ENCODE measurements at regions not wholly inside any gene's neighbourhood (a gene's known extent, or its start where the extent isn't known, plus 50 kb on each side); places are given as distances from the start of the nearest gene placed in this dataset.
A peak's percentile ranks its signal among the peaks of the same experiment; 100 is the strongest.

GRCh38 chr16:85255777-85256176 is 143.5 kb upstream of the CIBAR2 start:
- no peak for FAIRE-seq

DNA sequence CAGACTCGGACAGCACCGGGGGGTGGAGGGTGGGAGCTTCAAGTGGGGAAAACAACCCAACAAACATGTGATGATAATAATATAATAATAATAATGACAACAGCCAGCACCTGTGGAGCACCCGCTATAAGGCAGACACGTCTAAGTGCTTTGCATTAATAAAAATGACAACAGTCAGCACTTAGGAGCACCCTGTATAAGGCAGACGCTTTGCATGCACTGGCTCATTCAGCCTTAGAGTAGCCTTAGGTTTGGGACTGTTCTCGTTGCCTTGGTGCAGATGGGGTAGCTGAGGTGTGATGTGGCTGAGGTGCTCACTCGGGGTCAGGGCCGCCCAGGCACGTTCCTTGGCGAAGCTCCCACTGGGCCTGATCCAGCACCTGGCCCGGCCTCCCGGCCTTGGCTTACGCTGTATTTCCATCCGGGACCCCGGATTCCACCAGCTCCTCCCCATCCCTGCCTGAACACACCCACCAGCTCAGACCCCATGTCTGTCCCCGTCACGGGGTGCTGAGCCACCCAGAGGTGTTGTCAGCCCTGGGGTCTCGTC is 144.0 kb upstream of the CIBAR2 start:
- WGBS, 2 donors: 48 to 53% methylated on average over 18 of the region's 18 CpGs
- ATAC-seq: peak in 1 of 4 donors; percentile 37
- DNase-seq: peak in 2 of 6 donors; percentile 46 to 63
- Histone ChIP-seq H3K4me1 (peaks cover 0 to 3% (median 0%) of the 10 kb centered on the region in 3 donors), H3K27me3 (no peaks in the 10 kb centered on the region), H3K4me3 (no peak overlapping the region), H3K9me3 (no peaks in the 10 kb centered on the region), H3K27ac (no peak overlapping the region), H3K36me3 (no peaks in the 10 kb centered on the region)
- TF ChIP-seq, protein P1, sequence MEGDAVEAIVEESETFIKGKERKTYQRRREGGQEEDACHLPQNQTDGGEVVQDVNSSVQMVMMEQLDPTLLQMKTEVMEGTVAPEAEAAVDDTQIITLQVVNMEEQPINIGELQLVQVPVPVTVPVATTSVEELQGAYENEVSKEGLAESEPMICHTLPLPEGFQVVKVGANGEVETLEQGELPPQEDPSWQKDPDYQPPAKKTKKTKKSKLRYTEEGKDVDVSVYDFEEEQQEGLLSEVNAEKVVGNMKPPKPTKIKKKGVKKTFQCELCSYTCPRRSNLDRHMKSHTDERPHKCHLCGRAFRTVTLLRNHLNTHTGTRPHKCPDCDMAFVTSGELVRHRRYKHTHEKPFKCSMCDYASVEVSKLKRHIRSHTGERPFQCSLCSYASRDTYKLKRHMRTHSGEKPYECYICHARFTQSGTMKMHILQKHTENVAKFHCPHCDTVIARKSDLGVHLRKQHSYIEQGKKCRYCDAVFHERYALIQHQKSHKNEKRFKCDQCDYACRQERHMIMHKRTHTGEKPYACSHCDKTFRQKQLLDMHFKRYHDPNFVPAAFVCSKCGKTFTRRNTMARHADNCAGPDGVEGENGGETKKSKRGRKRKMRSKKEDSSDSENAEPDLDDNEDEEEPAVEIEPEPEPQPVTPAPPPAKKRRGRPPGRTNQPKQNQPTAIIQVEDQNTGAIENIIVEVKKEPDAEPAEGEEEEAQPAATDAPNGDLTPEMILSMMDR (IDR thresholded peaks at IDR 0.05): no peak
- FAIRE-seq: no peak
- intact Hi-C loops (cut with DNase I): loop anchor here in 1 of 3 donors (10.0 kb wide), 1 partner anchor 141 kb away; the partner anchor contains the start of gene CIBAR2

More at GRCh38 chr16:85255777-85256176, 143.5 kb upstream of the CIBAR2 start:
- Histone ChIP-seq H3K27me3 (no peaks in the 10 kb centered on the region), H3K27ac (no peak overlapping the region), H3K4me3 (no peak overlapping the region), H3K4me1 (peaks cover 0 to 3% (median 0%) of the 10 kb centered on the region in 3 donors), H3K9me3 (no peaks in the 10 kb centered on the region), H3K36me3 (no peaks in the 10 kb centered on the region)
- 92 to 95% methylated on average over 10 of the region's 10 CpGs for WGBS, 2 donors
- TF ChIP-seq, protein P1 (IDR thresholded peaks at IDR 0.05): no peak
- ATAC-seq: no peak
- no peak for DNase-seq
- intact Hi-C loops (cut with DNase I): loop anchor here in 1 of 3 donors (10.0 kb wide), 1 partner anchor 141 kb away; the partner anchor contains the start of gene CIBAR2

DNA sequence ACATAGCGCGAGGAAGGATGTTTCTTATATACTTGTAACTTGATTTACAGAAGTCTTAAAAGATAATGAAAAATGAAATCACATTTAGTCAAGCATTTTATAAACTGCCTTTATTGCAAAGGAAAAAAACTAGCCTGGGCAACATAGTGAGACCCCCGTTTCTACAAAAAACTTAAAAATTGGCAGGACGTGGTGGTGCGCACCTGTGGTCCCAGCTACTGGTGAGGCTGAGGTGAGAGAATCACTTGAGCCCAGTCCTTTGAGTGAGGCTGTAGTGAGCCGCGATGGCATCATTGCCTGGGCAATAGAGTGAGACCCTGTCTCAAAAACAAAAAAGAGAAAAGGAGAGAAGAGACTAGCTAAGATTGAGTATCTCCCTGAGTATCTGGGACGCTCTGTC is 145.2 kb upstream of the CIBAR2 start:
- intact Hi-C loops (cut with DNase I): loop anchor here in 1 of 3 donors (10.0 kb wide), 1 partner anchor 143 kb away; the partner anchor contains the start of gene CIBAR2
- ATAC-seq (no peak), FAIRE-seq (no peak), DNase-seq (no peak)
- TF ChIP-seq, protein P1 (IDR thresholded peaks at IDR 0.05): no peak
- Histone ChIP-seq H3K4me1 (peaks cover 0 to 3% (median 0%) of the 10 kb centered on the region in 3 donors), H3K4me3 (no peak overlapping the region), H3K27me3 (no peaks in the 10 kb centered on the region), H3K36me3 (no peaks in the 10 kb centered on the region), H3K27ac (no peak overlapping the region), H3K9me3 (no peaks in the 10 kb centered on the region)
- WGBS, 2 donors: 93 to 94% methylated on average over 8 of the region's 8 CpGs

GRCh38 chr16:85258166-85258565 is 145.9 kb upstream of the CIBAR2 start:
- Histone ChIP-seq H3K4me3 (no peak overlapping the region), H3K27me3 (no peaks in the 10 kb centered on the region), H3K27ac (no peak overlapping the region), H3K9me3 (no peaks in the 10 kb centered on the region), H3K4me1 (peaks cover 0 to 3% (median 0%) of the 10 kb centered on the region in 3 donors), H3K36me3 (no peaks in the 10 kb centered on the region)
- 84 to 89% methylated on average over 12 of the region's 12 CpGs for WGBS, 2 donors
- DNase-seq (no peak), ATAC-seq (no peak), FAIRE-seq (no peak)
- TF ChIP-seq, protein P1 (IDR thresholded peaks at IDR 0.05): no peak
- intact Hi-C loops (cut with DNase I): loop anchor here in 1 of 3 donors (10.0 kb wide), 1 partner anchor 143 kb away; the partner anchor contains the start of gene CIBAR2

DNA sequence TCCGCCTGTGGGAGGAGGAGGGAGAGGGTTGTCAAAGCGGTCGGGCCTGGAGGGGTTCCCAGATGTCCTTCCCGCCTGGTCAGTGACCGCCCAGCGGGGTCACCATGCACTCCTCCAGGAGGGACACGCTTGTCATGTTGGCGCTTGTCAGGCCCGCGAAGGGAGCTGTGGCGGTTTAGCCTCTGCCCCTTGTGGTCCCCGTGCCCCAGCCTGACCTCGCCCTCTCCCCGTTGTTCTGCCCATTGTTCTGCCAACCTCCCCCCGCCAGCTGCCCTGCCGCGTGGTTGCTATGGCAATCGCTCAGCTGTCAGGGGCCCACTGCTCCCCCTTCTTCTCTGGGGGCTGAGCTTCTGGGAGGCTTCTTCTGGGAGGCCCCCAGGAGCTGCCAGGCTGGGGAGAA is 146.4 kb upstream of the CIBAR2 start:
- no peaks in the 10 kb centered on the region for H3K9me3 ChIP-seq
- TF ChIP-seq, protein P1 (IDR thresholded peaks at IDR 0.05): no peak
- 79 to 85% methylated on average over 18 of the region's 18 CpGs for WGBS, 2 donors
- intact Hi-C loops (cut with DNase I): loop anchor here in 1 of 3 donors (10.0 kb wide), 1 partner anchor 144 kb away; the partner anchor contains the start of gene CIBAR2
- no peaks in the 10 kb centered on the region for H3K36me3 ChIP-seq
- no peaks in the 10 kb centered on the region for H3K27me3 ChIP-seq
- FAIRE-seq: no peak
- DNase-seq: no peak
- no peak overlapping the region for H3K27ac ChIP-seq
- no peak overlapping the region for H3K4me3 ChIP-seq
- ATAC-seq: peak in 1 of 4 donors; percentile 3
- H3K4me1 ChIP-seq: peaks cover 0 to 3% (median 0%) of the 10 kb centered on the region in 3 donors

Data from pancreas (tissue), 10 donors.